Loucy (cell line): ENCODE measurements at regions not wholly inside any gene's neighbourhood (a gene's known extent, or its start where the extent isn't known, plus 50 kb on each side); places are given as distances from the start of the nearest gene placed in this dataset.

Experiments used
- CTCF ChIP-seq: fragments of 200-600 bp; sonication (generic); conservative IDR thresholded peaks from 2 replicates; pipeline ENCODE4 v1.5.1; 2014; ENCODE audit warnings: mild to moderate bottlenecking, antibody characterized with exemption, low read length
- EZH2phosphoT487 ChIP-seq: fragments of 200-600 bp; IDR thresholded peaks from 2 replicates; pipeline ENCODE4 v1.6.1; 2018; ENCODE audit warnings: antibody characterized with exemption, mild to moderate bottlenecking, moderate library complexity, borderline replicate concordance

GRCh38 chr12:69168828-69169227 is 70.5 kb upstream of the CPSF6 start:
- no peak for TF ChIP-seq CTCF
- no peak for TF ChIP-seq EZH2phosphoT487
